IMR-90 (cell line): ENCODE measurements at regions not wholly inside any gene's neighbourhood (a gene's known extent, or its start where the extent isn't known, plus 50 kb on each side); places are given as distances from the start of the nearest gene placed in this dataset.

Experiments
- ATAC-seq: fragments of 200-7000 bp; cut with Tn5 transposase; 2 replicates; pipeline ENCODE4 v1.9.1; 2020; ENCODE audit warnings: low read depth, mild to moderate bottlenecking, moderate library complexity
- BruUV-seq: library from RNA; stranded (reverse); fragments of 400-500 nt; replicated peaks from 2 replicates; lab custom pipeline; 2021; lab: Mats Ljungman, UMichigan
- CTCF ChIA-PET: fragments of 300-600 bp; formaldehyde crosslinking; extraction: SDS; loops from one replicate; lab custom pipeline; 2021; ENCODE audit warnings: antibody characterized with exemption; lab: Yijun Ruan, JAX
- POLR2A ChIA-PET: fragments of 300-600 bp; sonication (Branson Sonifier 250); formaldehyde crosslinking; loops from one replicate; lab custom pipeline; 2022; ENCODE audit warnings: antibody characterized with exemption; ENCODE audit not compliant: unreplicated experiment; lab: Charles Lee
- DNase-seq: peaks from one replicate; pipeline ENCODE4 v3.0.0; 2013
- H2AFZ ChIP-seq: replicated peaks from 2 replicates; pipeline ENCODE3; 2013; ENCODE audit warnings: low read length, mild to moderate bottlenecking; ENCODE audit not compliant: poor library complexity
- H2AK5ac ChIP-seq: 2 replicates; pipeline ENCODE4 v1.6.1; 2013; ENCODE audit warnings: low read depth, low read length, inconsistent platforms
- H2AK9ac ChIP-seq: replicated peaks from 2 replicates; pipeline ENCODE3; 2013; ENCODE audit warnings: mild to moderate bottlenecking, low read depth, low read length, moderate library complexity; ENCODE audit not compliant: poor library complexity
- H2BK120ac ChIP-seq: 2 replicates; pipeline ENCODE4 v1.6.1; 2013; ENCODE audit warnings: low read depth, low read length, inconsistent platforms
- H2BK15ac ChIP-seq: 3 replicates; pipeline ENCODE4 v1.6.1; 2013; ENCODE audit warnings: low read depth, low read length, inconsistent platforms
- H2BK20ac ChIP-seq: 2 replicates; pipeline ENCODE4 v1.6.1; 2013; ENCODE audit warnings: low read depth, mild to moderate bottlenecking, inconsistent platforms, low read length, moderate library complexity
- H2BK5ac ChIP-seq: 2 replicates; pipeline ENCODE4 v1.6.1; 2013; ENCODE audit warnings: mild to moderate bottlenecking, low read depth, low read length, inconsistent platforms; ENCODE audit not compliant: poor library complexity, severe bottlenecking
- H3K14ac ChIP-seq: replicated peaks from 2 replicates; pipeline ENCODE4 v1.6.1; 2013; ENCODE audit warnings: low read depth, low read length, inconsistent platforms
- H3K18ac ChIP-seq: 2 replicates; pipeline ENCODE4 v1.6.1; 2013; ENCODE audit warnings: low read depth, low read length, control low read depth
- H3K23ac ChIP-seq: 2 replicates; pipeline ENCODE4 v1.6.1; 2013; ENCODE audit warnings: low read depth, low read length, inconsistent platforms
- H3K27ac ChIP-seq: 2 replicates; pipeline ENCODE4 v1.5.1; 2013; ENCODE audit warnings: mild to moderate bottlenecking, control low read depth, low read length; ENCODE audit not compliant: insufficient read depth
- H3K27me3 ChIP-seq: 2 replicates; pipeline ENCODE4 v1.6.1; 2013; ENCODE audit warnings: low read length; ENCODE audit not compliant: control insufficient read depth, insufficient read depth
- H3K36me3 ChIP-seq: 2 replicates; pipeline ENCODE4 v1.6.1; 2013; ENCODE audit warnings: low read length, mixed read lengths; ENCODE audit not compliant: control insufficient read depth, insufficient read depth
- H3K4ac ChIP-seq: 2 replicates; pipeline ENCODE4 v1.6.1; 2013; ENCODE audit warnings: low read depth, low read length, inconsistent platforms
- H3K4me1 ChIP-seq: 2 replicates; pipeline ENCODE4 v1.6.1; 2013; ENCODE audit warnings: low read length, mixed read lengths; ENCODE audit not compliant: control insufficient read depth, insufficient read depth
- H3K4me2 ChIP-seq: 2 replicates; pipeline ENCODE4 v1.6.1; 2013; ENCODE audit warnings: low read depth, mild to moderate bottlenecking, control low read depth, low read length, moderate library complexity
- H3K4me3 ChIP-seq: 2 replicates; pipeline ENCODE4 v1.5.1; 2013; ENCODE audit warnings: low read depth, mild to moderate bottlenecking, control low read depth, low read length, moderate library complexity; ENCODE audit not compliant: insufficient read depth
- H3K56ac ChIP-seq: 2 replicates; pipeline ENCODE4 v1.6.1; 2013; ENCODE audit warnings: low read length, inconsistent platforms; ENCODE audit not compliant: insufficient read depth; ENCODE audit errors: extremely low read depth
- H3K79me1 ChIP-seq, 2 experiments: 2 replicates each; pipeline ENCODE4 v1.6.1; 2013; ENCODE audit warnings: low read length in 2 of 2, inconsistent platforms in 1 of 2, low read depth in 1 of 2
- H3K9ac ChIP-seq: 2 replicates; pipeline ENCODE4 v1.6.1; 2013; ENCODE audit warnings: low read depth, low read length, control low read depth
- H3K9me1 ChIP-seq: 2 replicates; pipeline ENCODE4 v1.6.1; 2013; ENCODE audit warnings: low read length, inconsistent platforms; ENCODE audit not compliant: insufficient read depth
- H3K9me3 ChIP-seq: 2 replicates; pipeline ENCODE4 v1.6.1; 2013; ENCODE audit warnings: low read length; ENCODE audit not compliant: control insufficient read depth, insufficient read depth
- H4K20me1 ChIP-seq: 2 replicates; pipeline ENCODE4 v1.6.1; 2013; ENCODE audit warnings: low read length, inconsistent platforms; ENCODE audit not compliant: insufficient read depth
- H4K5ac ChIP-seq: 2 replicates; pipeline ENCODE4 v1.6.1; 2013; ENCODE audit warnings: mild to moderate bottlenecking, low read depth, low read length, control low read depth
- H4K8ac ChIP-seq, 2 experiments: 2 replicates each; pipeline ENCODE4 v1.6.1; 2013; ENCODE audit warnings: low read depth in 2 of 2, low read length in 2 of 2, control low read depth in 1 of 2, inconsistent platforms in 1 of 2
- H4K91ac ChIP-seq: 2 replicates; pipeline ENCODE4 v1.6.1; 2013; ENCODE audit warnings: low read depth, low read length, inconsistent platforms; ENCODE audit not compliant: insufficient read depth
- CEBPB ChIP-seq: IDR thresholded peaks from 2 replicates; pipeline ENCODE4 v1.6.1; 2012; ENCODE audit warnings: low read depth, low read length, improper control_type of control experiment
- CHD1 ChIP-seq: IDR thresholded peaks from 2 replicates; pipeline ENCODE4 v1.6.1; 2012; ENCODE audit warnings: low read depth, low read length, improper control_type of control experiment
- FOS ChIP-seq: fragments of 150-350 bp; IDR thresholded peaks from 2 replicates; pipeline ENCODE4 v1.6.1; 2016; ENCODE audit warnings: low read depth, low read length
- MAFK ChIP-seq: IDR thresholded peaks from 2 replicates; pipeline ENCODE4 v1.6.1; 2012; ENCODE audit warnings: low read depth, low read length, improper control_type of control experiment
- MXI1 ChIP-seq: IDR thresholded peaks from 2 replicates; pipeline ENCODE4 v1.6.1; 2012; ENCODE audit warnings: low read depth, mild to moderate bottlenecking, low read length, moderate library complexity, borderline replicate concordance
- POLR2A ChIP-seq: IDR thresholded peaks from 2 replicates; pipeline ENCODE4 v1.6.1; 2012; ENCODE audit warnings: mild to moderate bottlenecking, low read depth, low read length
- RAD21 ChIP-seq: IDR thresholded peaks from 2 replicates; pipeline ENCODE4 v1.6.1; 2012; ENCODE audit warnings: low read length, improper control_type of control experiment
- RCOR1 ChIP-seq: IDR thresholded peaks from 2 replicates; pipeline ENCODE4 v1.6.1; 2012; ENCODE audit warnings: mild to moderate bottlenecking, low read length, improper control_type of control experiment; ENCODE audit not compliant: insufficient replicate concordance
- RFX5 ChIP-seq: IDR thresholded peaks from 2 replicates; pipeline ENCODE4 v1.8.0; 2012; ENCODE audit warnings: low read depth, mild to moderate bottlenecking, low read length, moderate library complexity
- SMC3 ChIP-seq: fragments of 150-350 bp; IDR thresholded peaks from 2 replicates; pipeline ENCODE4 v1.6.1; 2016; ENCODE audit warnings: low read depth, mild to moderate bottlenecking, antibody characterized with exemption, low read length, moderate library complexity
- WGBS, 2 experiments: methylation state at CpG; one replicate each; pipeline versions ENCODE4 v1.1.5 to v1.1.7; 2013; ENCODE audit warnings: missing lambda C conversion rate in 2 of 2; ENCODE audit not compliant: insufficient read length in 1 of 2; ENCODE audit errors: extremely low coverage in 2 of 2; 5-methylcytosine and 5-hydroxymethylcytosine counted together
- dilution Hi-C: fragments of 300-500 bp; cut with HindIII; formaldehyde crosslinking; loops from one replicate; pipeline ENCODE4 v1.14.3; 2018; ENCODE audit warnings: low sequenced_read_pairs; ENCODE audit not compliant: unreplicated experiment
- in situ Hi-C: fragments of 300-500 bp; cut with MboI; formaldehyde crosslinking; loops from 3 replicates; pipeline ENCODE4 v1.14.3; 2019; ENCODE audit warnings: low sequenced_read_pairs, inconsistent platforms, mixed read lengths
- intact Hi-C: fragments of 100-400 bp; cut with micrococcal nuclease; formaldehyde crosslinking; loops from 2 replicates; pipeline ENCODE4 v1.10.0; 2022
- TF ChIP-seq, protein P1 (sequence below): fragments of 150-350 bp; IDR thresholded peaks from 2 replicates; pipeline ENCODE4 v1.6.1; 2017; ENCODE audit warnings: mild to moderate bottlenecking, antibody characterized with exemption, low read length, low read depth

DNA sequence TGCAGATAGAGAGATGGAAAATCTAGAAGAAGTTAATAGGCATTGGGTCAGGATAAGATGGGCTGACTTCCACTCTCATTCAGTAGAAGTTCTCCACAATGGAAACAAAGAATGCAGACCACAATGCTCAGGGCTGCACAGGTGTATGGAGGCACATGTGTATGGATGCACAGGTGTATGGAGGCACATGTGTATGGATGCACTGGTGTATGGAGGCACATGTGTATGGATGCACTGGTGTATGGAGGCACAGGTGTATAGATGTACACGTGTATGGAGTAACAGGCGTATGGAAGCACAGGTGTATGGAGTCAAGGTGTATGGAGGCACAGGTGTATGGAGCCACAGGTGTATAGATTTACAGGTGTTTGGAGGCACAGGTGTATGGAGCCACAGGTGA lies 285.7 kb upstream of the PPP2R2D start:
- Histone ChIP-seq H3K27ac (no peak overlapping the region), H3K23ac (no peak overlapping the region), H4K8ac (no peak overlapping the region), H3K36me3 (no peaks in the 10 kb centered on the region), H3K9ac (no peak overlapping the region), H2AK5ac (no peak overlapping the region), H2BK5ac (no peak overlapping the region), H3K79me1 (no peaks in the 10 kb centered on the region), H3K4me2 (no peak overlapping the region), H2BK15ac (no peak overlapping the region), H3K4me1 (no peaks in the 10 kb centered on the region), H3K9me1 (no peaks in the 10 kb centered on the region), H4K91ac (no peak overlapping the region), H2BK120ac (no peak overlapping the region), H3K56ac (no peak overlapping the region), H3K14ac (no peak overlapping the region), H4K20me1 (no peaks in the 10 kb centered on the region), H4K5ac (no peak overlapping the region), H3K9me3 (peaks cover 27% of the 10 kb centered on the region), H3K4ac (no peak overlapping the region), H3K27me3 (no peaks in the 10 kb centered on the region), H2AK9ac (no peak overlapping the region), H2AFZ (no peak overlapping the region), H3K18ac (no peak overlapping the region), H3K4me3 (no peak overlapping the region), H2BK20ac (no peak overlapping the region)
- intact Hi-C loops, result no loop called here
- CTCF ChIA-PET, result no interaction called here
- DNase-seq (no peak), ATAC-seq (no peak)
- 80% methylated on average over 1 of the region's 2 CpGs; no CpG with 5 or more reads in 1 of the 2 experiments for WGBS, 2 experiments
- TF ChIP-seq MXI1, result no peak
- TF ChIP-seq, protein P1, sequence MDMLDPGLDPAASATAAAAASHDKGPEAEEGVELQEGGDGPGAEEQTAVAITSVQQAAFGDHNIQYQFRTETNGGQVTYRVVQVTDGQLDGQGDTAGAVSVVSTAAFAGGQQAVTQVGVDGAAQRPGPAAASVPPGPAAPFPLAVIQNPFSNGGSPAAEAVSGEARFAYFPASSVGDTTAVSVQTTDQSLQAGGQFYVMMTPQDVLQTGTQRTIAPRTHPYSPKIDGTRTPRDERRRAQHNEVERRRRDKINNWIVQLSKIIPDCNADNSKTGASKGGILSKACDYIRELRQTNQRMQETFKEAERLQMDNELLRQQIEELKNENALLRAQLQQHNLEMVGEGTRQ, result no peak
- no peak for TF ChIP-seq RAD21
- no peak for TF ChIP-seq CHD1
- TF ChIP-seq SMC3, result no peak
- TF ChIP-seq MAFK, result no peak
- no peak for TF ChIP-seq RFX5
- TF ChIP-seq FOS, result no peak
- no peak for TF ChIP-seq POLR2A
- TF ChIP-seq CEBPB, result no peak
- TF ChIP-seq RCOR1, result no peak
- no TSS peak for BruUV-seq
- dilution Hi-C loops, result no loop called here
- in situ Hi-C loops, result no loop called here
- POLR2A ChIA-PET, result no interaction called here
